GM19035 (cell line): ENCODE measurements at regions not wholly inside any gene's neighbourhood (a gene's known extent, or its start where the extent isn't known, plus 50 kb on each side); places are given as distances from the start of the nearest gene placed in this dataset.
A peak's percentile ranks its signal among the peaks of the same experiment; 100 is the strongest.
"Not testable (repeated sequence)": the region's sequence is repeated elsewhere in the genome, so short reads cannot be mapped to it uniquely, and the experiment has no call there.

Experiments used
- ATAC-seq: cut with Tn5 transposase; IDR thresholded peaks from one replicate; pipeline ENCODE4 v1.9.1; 2021; ENCODE audit not compliant: unreplicated experiment

DNA sequence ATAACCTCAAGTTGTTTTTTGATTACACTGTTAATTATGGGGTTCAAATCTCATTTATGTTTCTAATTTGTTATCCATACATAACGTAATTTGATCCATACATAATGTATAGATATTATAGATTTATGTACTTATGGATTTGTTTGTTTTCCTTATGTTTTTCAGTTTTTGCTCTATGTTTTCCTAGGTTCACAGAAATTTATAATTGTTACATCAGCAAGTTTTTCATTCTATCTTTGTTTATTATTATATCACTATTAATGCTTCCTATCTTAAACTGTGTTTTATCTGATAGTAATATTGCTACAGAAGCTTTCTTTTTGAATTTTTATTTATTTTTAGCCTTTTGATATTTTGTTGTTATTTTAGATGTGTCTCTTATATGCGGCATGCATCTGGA is 194.3 kb upstream of the SOX21 start:
- ATAC-seq: no peak

DNA sequence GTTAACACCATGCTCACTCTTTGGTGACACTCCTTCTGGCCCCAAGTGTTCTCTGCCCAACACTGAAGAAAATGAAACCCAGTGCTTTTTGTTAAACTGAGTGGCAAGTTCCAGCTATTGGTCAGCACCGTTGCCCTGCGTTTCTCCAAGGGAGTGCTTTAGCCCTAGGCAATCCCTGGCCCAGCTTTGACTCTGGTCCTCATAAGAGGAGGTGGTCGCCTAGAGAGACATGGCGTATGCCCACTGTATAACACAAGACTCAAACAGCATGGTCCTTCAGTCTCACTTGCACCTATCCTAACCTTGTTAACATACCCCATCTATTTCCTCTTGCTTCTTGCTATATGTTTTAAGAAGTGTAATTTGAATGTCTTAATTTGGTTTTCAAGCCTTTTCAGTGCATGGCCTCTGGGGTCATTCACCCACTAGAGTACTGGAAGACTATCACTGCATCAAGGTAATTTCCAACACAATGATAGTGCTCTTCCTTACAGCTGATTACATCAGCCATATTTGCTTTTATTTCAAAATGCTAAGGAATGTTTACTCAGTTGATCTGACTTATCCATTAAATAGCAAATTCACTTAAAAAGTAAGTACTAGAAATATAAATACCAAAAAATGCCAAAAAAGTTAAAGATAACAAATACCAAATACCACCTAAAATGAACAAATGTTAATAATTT is 190.5 kb upstream of the SOX21 start:
- ATAC-seq: no peak

DNA sequence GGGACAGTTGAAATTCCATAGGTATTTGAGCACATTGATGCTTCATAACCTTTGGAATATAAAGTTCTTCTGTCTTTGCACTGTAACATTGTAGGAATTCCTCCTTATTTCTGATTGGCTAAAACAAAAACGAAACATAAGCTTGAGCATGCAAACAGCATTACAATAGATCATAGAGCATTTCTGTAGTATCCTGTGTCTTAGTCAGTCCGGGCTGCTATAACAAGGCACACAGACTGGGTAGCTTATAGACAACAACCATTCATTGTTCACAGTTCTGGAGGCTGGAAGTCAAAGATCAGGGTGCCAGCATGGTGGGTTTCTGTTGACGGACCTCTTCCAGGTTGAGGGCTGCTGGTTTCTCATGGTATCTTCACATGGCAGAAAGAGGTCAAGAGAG is 188.7 kb upstream of the SOX21 start:
- ATAC-seq: no peak

- no peak for ATAC-seq
Observed at GRCh38 chr13:94896719-94897317, 184.5 kb upstream of the SOX21 start.

DNA sequence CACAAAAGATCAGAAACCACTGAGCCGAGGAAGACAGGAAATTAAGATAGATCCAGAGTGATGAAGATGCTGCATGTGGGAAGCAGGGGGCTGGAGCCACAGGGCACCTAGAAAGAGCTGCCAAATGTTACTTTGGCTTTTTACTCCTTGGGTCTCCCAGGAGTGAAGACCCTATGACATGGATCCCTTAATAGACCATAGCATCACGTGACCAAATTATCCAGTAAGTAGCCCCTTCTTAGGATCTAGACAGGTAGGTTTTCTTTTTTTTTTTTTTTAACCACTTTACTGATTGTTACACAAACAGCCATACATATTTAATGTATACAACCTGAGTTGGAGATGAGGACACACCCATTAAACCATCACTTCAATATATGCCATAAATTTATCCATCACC is 183.9 kb upstream of the SOX21 start:
- ATAC-seq: no peak

DNA sequence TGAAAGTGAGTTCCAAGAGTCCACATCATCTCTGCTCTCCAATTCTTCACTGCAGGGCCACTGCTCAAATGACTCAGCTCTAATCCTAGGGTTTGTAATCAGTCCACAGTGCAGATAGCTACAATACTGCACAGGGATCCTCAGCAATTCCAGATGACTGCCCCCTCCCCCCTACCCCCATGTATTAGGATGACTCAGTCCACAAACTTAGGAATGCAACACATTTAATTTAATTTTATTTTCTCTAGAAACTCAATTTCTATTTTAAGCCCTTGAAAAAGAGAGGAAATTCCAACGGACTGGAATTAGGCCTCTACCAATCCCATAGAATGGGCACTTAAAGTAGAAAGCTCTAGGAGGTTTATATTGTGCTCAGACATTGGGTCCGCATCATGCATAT is 173.8 kb upstream of the SOX21 start:
- no peak for ATAC-seq

DNA sequence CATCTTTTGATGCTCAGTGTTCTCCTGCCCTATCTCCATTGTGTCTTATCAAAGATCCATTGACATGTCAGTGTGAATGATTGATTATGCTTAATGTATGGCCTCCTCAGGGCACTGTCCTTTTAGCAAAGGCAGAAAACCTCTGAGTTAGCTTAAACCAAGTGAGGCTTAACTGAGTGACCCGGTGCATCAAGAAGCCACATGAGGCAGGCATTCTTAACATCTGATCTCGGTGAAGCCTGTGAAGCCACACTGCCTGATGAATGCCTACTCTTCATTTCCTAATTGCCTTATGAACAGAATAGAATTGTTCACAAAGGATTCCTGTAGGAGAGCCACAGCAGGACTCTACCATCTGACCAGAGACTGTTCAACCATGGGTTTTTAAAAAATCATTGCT is 168.1 kb upstream of the SOX21 start:
- no peak for ATAC-seq

- ATAC-seq: no peak
Observed at GRCh38 chr13:94878602-94879165, 166.3 kb upstream of the SOX21 start.

- ATAC-seq: no peak
Observed at GRCh38 chr13:94864474-94864873, 152.1 kb upstream of the SOX21 start.

- ATAC-seq: peak; percentile 64
Observed at GRCh38 chr13:94860981-94861407, 148.6 kb upstream of the SOX21 start.

- no peak for ATAC-seq
Observed at GRCh38 chr13:94859811-94860210, 147.5 kb upstream of the SOX21 start.

DNA sequence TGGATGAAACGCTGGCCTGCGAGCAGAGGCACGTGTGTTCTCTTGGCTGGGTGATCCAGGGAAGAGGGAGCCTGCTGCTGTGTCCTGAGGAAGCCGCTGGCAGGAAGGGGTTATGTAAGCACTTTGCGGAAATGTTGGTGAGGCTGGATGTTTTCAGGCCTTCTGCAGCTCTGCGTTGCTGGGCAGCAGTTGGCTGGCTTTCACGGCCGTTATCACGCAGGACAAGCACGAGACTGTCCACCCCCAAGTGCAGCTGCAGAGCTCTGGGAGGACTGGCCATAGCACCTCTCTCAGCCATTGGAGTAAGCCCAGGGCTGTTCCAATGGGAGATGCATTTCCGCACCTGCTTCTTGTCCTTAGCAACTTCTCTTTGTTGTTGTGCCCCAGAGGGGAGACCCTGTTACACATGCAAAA is 146.9 kb upstream of the SOX21 start:
- ATAC-seq: no peak

DNA sequence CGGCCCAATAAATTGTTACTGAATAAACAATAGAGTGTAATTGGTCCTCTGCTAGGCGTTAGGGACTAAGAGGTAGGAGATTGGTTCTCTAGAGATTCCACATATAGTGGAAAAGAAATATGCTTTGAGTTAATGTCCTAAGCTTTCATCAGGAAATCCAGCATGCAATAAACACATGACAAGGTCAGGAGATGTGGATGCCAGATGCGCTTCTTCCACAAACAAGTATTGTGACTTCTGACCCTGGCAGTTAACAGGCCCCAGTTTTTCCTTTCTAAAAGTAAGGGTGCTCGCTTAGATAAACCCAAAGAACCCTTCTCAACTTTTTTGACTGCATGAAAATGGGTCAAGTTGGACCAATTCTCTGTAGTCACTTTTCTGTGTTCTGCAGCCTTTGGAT is 146.5 kb upstream of the SOX21 start:
- no peak for ATAC-seq

DNA sequence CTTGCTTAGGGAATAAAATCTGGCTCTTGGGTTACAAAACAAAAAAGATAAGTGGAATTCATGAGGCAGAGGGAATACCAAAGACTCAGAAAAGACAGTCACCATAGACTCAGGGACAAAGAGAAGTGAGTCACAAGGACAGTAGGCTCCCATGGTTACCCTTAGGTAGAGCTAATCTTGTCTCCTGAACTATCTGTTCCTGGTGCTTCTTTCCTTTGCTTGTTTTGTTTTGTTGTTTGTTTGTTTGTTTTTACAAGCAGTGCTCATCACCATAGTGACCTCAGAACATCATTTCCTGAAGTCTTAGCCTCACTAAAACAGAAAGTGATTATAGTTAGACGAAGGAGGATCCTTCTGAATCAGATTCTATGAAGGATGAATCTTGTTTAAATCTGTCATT is 142.3 kb upstream of the SOX21 start:
- ATAC-seq: peak; percentile 79

DNA sequence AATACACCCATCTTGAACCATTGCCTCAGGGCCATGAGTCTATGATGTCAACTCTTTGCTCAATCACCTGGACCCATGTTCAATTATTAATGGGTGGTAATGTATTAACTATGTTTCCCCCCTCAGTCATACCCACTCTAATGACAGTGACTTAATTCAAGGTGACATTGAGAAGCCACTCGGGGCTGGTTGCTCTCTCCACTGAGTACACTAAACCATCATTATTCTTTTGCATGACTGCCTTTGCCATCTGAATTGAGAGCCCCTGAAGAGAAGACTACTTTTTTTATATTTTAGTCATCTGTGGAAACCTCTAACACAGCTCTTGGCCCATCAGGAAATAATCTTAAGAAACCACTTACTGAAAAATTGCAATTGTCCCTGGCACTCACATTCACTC is 139.2 kb upstream of the SOX21 start:
- no peak for ATAC-seq

DNA sequence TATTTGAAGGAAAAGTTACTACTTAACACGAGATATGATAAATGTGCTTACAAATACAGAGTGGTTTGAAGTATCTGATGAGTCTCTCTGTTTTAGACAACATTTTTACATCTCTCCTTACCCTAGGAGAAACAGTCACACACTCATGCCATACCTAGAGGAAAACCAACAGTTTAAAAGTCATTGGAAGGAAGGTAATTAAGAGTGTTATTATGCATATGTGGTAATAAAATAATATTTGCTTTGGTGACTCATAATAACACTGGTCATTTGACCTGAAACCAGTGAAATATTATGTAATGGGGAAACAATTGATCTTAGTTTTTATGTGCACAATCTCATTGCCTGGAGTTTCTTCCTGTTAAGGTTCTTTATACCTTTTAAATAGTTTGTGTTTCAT is 136.9 kb upstream of the SOX21 start:
- ATAC-seq: no peak

DNA sequence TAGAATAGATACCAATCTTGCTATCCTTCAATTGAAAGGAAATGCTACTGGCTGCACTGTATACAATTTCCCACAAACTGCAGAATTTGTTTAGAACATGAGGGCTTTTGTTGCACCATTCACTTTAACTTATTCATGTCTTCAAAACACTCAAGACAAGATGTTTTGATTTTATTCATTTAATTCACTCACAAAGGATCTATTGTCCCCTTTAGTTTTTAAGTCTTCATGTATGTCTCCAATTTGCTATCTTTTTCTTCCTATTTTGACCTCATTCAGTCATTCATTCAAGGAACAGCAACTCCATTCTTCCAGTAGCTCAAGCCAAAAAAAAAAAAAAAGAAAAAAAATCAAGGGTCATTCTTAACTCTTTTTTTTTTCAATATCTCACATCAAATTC is 130.6 kb upstream of the SOX21 start:
- ATAC-seq: no peak

GRCh38 chr13:94837056-94837455 is 124.7 kb upstream of the SOX21 start:
- not testable (repeated sequence) for ATAC-seq

DNA sequence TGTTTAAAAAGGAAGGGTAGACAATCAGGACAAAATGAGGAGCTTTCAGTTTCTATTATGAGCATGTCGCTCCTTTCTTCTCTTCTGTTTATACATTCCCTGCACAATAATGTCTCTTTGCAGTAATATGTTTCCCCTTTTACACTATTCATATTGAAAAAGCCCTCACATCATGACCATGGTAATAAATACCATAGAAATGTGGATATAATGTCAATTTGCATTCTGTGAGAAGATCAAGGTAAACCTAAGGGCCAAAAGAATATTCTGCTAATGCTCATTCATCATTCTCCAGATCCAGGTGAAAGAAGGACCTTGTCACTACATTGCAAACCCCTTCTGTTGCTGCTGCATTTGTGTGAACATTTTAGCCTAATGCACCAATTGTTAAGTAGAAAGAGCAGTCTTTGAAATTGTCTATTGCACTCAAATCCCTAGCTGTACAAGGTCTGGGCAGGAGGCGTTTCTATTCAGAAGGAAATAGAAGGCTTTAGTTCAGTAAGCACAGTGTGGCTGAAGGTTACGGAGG is 117.6 kb upstream of the SOX21 start:
- ATAC-seq: no peak

- ATAC-seq: no peak
Observed at GRCh38 chr13:94829185-94829836, 117.0 kb upstream of the SOX21 start.

GRCh38 chr13:94827566-94827965 is 115.2 kb upstream of the SOX21 start:
- ATAC-seq: no peak

DNA sequence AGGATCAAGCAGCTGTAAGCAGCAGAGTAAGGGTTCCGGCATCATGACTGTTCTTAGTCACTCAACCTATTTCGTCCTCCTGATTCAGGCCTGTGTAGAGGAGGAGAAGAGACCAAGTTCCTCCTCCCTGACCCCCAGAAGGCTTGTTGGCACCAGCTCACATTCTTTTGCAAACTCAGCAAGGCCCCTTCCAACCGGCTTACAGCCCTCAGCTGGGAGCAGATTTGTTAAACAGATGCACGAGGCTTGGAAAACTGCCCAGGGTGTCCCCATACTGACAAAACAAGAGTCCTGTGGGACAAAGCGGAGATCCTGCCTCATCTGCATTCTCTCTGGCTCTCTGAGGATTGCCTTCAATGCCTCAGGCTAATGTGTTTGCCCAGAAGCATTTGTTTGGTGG is 113.2 kb upstream of the SOX21 start:
- no peak for ATAC-seq
